GM21825 (cell line): ENCODE measurements at regions not wholly inside any gene's neighbourhood (a gene's known extent, or its start where the extent isn't known, plus 50 kb on each side); places are given as distances from the start of the nearest gene placed in this dataset.
A peak's percentile ranks its signal among the peaks of the same experiment; 100 is the strongest.

Experiments
- ATAC-seq: cut with Tn5 transposase; IDR thresholded peaks from one replicate; pipeline ENCODE4 v1.9.1; 2021; ENCODE audit warnings: mild to moderate bottlenecking, moderate library complexity; ENCODE audit not compliant: unreplicated experiment

- no peak for ATAC-seq
Measured at GRCh38 chr6:168979254-168979653, 274.4 kb downstream of the THBS2 start.

- ATAC-seq = no peak
Measured at GRCh38 chr6:168972128-168972527, 281.5 kb downstream of the THBS2 start.

GRCh38 chr6:168971549-168971948 lies 282.1 kb downstream of the THBS2 start:
- ATAC-seq = no peak

DNA sequence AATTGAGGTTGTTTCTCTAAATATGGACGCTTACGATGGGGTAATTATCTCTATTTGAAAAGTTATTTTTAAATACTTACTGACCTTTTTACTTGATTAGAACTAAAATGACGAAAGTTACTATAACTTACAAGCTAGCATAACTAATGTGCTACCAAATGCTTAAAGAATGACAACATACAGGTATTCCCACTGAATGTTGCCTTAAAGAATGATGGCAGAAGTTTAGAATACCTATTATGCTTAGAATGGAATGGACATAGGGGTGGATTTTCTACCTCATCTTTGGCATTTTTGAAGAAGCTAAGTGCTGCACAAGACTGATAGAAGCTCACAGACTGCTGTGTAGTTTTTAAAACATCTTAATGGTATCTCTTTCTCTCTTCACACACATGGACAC lies 284.8 kb downstream of the THBS2 start:
- no peak for ATAC-seq

- ATAC-seq = no peak
Measured at GRCh38 chr6:168968228-168968627, 285.4 kb downstream of the THBS2 start.

GRCh38 chr6:168967281-168967925 lies 286.2 kb downstream of the THBS2 start:
- ATAC-seq = no peak

DNA sequence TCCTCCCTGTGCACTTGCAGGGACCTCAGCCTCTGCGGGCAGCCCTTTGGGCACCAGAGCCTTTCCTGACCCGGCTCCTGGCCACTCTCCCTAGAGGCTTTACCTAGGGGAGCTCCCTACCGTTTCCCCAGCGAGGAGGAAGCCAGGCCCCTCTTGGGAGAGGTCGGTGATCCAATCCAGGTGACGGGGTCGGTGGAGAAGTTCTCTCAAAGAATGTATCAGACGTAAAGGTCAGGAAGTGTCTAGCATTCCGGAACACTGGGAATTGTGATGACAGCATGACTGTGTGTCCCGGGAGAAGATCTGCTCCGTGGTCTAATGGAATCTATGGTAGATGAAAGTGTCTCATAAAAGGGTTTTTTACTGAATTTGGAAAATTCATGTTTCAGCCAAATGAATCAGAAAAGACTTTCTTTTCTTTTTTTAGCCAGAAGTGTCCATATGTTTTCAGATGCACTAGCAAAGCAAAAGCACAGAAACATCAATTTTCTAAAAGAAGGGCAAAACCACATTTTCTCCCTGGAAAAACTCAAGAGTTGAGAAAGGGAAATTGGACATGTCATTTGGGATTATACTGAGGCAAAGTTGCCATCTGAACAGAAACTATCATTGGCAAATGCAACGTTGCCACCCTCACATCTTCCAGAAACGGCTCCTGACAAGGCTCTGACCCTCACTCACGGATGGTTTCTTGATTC lies 289.4 kb downstream of the THBS2 start:
- ATAC-seq = no peak

DNA sequence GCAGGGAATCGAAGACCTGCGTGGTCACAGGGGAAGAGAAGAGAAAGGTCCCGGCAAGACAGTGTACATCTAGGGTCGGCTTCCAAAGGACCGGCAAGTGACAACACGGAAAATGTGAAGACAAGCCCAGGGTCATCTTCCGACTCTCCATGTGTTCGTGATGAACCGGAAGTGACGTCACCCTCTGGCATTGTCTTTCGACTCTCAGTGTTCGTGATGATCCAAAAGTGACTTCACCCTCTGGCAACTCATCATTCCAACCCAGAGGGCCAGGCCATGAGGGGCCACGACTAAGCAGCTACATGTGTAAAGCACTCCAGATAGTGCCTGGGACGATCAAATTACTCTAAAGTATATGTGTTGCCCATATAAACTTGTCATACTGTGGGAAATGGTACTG lies 290.8 kb downstream of the THBS2 start:
- ATAC-seq = no peak

- no peak for ATAC-seq
Measured at GRCh38 chr6:168961264-168961656, 292.4 kb downstream of the THBS2 start.

DNA sequence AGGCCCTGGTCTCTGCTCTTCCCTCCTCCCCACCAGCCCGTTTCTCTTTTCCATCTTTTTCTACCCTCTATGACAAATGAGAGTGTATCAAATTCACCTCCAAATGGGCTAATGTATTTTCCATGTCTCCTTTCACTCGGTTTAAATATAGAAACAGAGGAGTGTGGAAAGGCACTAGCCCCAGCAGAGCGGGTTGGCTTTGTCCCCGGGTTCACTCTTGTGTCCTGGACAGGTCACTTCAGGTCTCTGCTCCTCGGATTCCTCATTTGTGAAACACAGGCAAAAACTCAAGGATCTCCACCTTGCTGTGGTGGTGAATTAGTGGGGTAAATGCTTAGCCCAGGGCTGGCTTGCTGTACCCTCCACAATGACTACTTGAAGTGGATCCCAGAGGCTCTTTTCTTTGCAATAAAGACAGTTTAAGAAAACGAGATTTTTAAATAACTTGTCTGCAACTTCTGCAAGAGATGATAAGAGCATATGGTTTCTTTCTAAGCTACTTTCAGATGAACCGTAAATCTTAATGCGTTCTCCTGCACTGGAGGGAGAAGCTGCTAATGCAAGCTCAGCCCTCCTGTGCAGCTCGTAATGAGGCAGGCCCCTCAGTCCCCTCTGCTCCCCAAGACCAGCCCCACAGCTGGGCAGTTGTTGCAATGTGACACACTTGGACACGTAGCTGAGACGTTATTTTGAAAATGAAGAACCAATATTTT lies 292.9 kb downstream of the THBS2 start:
- no peak for ATAC-seq

DNA sequence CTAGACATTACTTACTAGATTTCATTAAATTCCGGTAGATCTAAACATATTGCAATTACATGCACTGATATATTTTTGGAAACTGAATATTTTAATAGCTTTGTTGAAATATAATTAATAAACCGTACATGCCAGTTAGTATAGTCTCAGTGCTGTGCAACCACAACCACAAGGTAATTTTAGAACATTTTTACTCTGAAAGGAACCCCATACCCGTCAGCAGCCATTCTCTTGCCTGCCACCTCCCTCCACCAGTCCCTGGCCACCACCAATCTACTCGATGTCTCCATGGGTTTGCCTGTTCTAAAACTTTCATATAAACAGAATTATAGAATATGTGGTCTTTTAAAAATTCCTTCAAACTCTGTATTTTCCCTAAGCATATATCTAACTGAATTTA lies 293.9 kb downstream of the THBS2 start:
- ATAC-seq = no peak

DNA sequence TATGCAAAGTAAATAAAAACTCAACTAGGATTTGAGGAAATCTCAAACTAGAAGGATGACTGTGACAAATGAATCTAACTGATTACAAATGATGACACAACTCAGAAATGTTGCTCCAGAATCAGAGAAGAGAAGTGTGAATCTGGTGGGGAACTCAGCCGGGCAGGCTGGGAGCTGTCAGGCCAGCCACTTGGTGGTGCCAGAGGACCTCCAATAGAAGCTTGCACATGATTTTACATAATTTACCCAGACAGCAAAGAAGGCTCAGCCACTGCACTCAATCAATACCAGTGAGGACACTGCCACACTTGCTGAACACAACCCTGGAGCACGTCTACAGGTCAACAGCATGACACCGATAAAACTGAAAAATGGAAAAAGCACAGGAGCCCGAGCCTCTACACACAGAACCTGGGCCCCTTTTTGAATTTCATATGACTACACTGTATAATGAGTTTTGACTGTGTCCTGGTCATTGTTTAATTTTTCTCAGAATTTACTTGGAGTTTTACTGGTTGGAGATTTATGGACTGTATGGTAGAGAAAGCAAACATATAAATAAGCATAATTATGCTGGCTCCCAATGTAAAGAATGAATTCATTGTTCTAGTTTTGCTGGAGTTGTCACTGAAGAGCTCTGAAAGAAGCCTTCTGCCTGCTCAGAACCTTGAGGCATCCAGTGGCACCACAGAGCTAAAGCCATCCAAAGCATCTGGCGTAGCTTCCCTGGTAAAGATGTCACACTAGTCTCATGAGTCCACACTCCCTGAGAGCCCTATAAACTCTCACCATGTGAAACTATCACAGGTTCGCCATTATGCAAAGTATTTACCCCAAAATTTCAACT lies 296.5 kb downstream of the THBS2 start:
- peak; percentile 67 for ATAC-seq

- ATAC-seq = no peak
Measured at GRCh38 chr6:168956141-168956838, 297.4 kb downstream of the THBS2 start.

- ATAC-seq = no peak
Measured at GRCh38 chr6:168953461-168953860, 300.2 kb downstream of the THBS2 start.

DNA sequence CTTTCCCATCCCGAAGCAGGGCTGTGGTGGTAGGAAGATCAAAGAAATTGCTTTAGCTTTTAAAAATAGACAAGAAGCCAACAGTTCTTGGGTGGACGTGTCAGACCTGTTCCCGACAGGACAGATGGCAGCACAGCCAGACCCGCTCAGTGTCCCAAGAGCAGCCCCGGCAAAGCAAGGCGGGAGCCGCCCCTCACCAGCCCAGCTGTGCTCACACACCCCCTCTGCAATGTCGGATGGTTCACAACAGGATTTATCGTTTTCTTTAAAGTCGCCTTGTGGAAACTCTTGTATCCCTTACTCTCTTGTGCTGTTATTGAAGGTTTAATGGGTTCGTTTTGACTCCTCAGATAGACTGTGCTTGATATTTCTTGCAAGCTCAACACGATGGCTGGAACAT lies 302.4 kb downstream of the THBS2 start:
- ATAC-seq = no peak

- no peak for ATAC-seq
Measured at GRCh38 chr6:168950858-168951214, 302.8 kb downstream of the THBS2 start.

DNA sequence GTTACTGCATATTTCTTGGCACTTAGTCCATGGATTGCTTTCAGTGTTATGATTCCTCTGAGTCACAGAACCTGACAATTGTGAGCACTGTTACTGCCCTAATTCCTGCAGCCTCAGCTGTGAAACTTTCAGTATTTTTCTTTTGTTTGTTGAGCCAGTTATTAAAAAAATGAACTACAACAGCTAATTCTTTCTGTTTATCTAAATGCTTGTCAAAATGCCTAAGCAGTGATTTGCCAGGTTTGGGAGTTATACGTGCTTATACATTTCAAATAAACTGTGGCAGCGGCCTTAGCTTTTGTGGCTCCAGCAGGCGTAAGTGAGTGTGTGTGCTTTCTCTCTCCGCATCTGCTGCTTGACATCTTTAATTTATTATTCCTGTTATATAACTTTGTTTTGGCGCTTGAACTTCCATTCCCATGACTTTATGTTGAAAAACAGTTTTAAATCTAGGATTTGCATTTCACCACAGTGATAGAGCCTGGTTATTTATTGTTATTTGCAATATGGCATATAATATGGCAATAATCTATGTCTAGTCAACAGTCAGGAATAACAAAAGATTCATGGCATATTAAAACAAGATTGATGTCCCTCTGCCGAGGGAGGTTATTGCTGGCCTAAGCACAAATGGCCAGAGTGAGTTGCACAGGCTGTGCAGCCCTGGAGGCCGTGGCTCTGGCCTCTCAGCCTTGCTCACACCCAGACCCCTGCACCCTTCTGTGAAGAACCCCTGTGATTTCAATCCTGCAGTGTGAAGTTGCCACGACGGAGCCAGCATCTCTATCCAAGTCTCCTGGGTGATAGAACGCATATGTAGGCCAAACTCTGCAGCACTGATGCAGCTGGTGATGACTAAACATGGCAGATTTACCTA lies 303.4 kb downstream of the THBS2 start:
- ATAC-seq = no peak

DNA sequence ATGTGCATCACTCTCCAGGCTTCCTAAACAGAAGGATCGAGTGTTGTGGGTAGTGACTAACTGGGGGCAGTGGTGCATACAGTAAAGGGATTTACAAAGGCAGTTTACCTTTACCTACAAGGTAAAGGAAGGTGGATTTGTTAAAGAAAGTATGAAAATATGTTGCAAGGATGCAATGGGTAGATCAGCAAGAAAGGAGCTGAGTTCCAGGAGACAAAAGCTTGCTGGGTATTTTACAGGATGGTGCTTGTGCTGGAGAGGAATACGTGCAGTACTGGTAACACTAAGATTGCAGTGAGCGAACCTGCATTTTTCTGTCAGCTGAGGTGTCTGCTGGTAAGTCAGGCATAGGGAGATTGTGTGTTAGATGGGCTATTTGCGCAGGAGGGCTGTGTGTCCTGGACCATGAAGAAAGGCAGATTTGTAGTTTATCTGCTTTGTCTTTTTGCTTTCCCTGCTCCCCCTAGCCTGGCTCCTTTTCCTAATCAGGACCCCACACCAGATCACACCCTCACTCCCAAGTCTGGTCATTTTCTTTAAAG lies 304.6 kb downstream of the THBS2 start:
- no peak for ATAC-seq

- no peak for ATAC-seq
Measured at GRCh38 chr6:168948002-168948401, 305.6 kb downstream of the THBS2 start.
